B cell (primary cell): ENCODE measurements at regions not wholly inside any gene's neighbourhood (a gene's known extent, or its start where the extent isn't known, plus 50 kb on each side); places are given as distances from the start of the nearest gene placed in this dataset.

Source experiments
- EZH2 ChIP-seq: IDR thresholded peaks from 2 replicates; pipeline ENCODE4 v1.6.1; 2012; ENCODE audit warnings: borderline replicate concordance, low read depth, mild to moderate bottlenecking, moderate library complexity, low read length; ENCODE audit not compliant: insufficient read depth, poor library complexity, severe bottlenecking
- TF ChIP-seq, protein P1 (sequence below): fragments of 200-600 bp; IDR thresholded peaks from one replicate; pipeline ENCODE4 v1.8.0; 2022; ENCODE audit warnings: antibody characterized with exemption, mild to moderate bottlenecking

- TF ChIP-seq, protein P1, sequence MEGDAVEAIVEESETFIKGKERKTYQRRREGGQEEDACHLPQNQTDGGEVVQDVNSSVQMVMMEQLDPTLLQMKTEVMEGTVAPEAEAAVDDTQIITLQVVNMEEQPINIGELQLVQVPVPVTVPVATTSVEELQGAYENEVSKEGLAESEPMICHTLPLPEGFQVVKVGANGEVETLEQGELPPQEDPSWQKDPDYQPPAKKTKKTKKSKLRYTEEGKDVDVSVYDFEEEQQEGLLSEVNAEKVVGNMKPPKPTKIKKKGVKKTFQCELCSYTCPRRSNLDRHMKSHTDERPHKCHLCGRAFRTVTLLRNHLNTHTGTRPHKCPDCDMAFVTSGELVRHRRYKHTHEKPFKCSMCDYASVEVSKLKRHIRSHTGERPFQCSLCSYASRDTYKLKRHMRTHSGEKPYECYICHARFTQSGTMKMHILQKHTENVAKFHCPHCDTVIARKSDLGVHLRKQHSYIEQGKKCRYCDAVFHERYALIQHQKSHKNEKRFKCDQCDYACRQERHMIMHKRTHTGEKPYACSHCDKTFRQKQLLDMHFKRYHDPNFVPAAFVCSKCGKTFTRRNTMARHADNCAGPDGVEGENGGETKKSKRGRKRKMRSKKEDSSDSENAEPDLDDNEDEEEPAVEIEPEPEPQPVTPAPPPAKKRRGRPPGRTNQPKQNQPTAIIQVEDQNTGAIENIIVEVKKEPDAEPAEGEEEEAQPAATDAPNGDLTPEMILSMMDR: no peak
- TF ChIP-seq EZH2: no peak
Observed at GRCh38 chr15:67009576-67010569, 55.5 kb upstream of the SMAD3 start.
